B cell (primary cell): ENCODE measurements at regions not wholly inside any gene's neighbourhood (a gene's known extent, or its start where the extent isn't known, plus 50 kb on each side); places are given as distances from the start of the nearest gene placed in this dataset.

Experiments
- ATAC-seq: fragments of 200-7000 bp; cut with Tn5 transposase; one replicate; pipeline ENCODE4 v1.10.0; 2021; ENCODE audit warnings: low read depth, mild to moderate bottlenecking, moderate number of reproducible peaks, moderate library complexity
- CTCF ChIA-PET: fragments of 350-600 bp; sonication (Branson Sonifier 250); formaldehyde crosslinking; loops from one replicate; lab custom pipeline; 2021; ENCODE audit warnings: antibody characterized with exemption, inconsistent platforms; lab: Charles Lee
- POLR2A ChIA-PET: fragments of 350-600 bp; sonication (Branson Sonifier 250); formaldehyde crosslinking; loops from one replicate; lab custom pipeline; 2021; ENCODE audit warnings: antibody characterized with exemption; lab: Charles Lee
- DNase-seq: peaks from one replicate; pipeline ENCODE4 v3.0.0; 2013
- H2AFZ ChIP-seq: 2 replicates; pipeline ENCODE4 v1.6.1; 2012; ENCODE audit warnings: mild to moderate bottlenecking, low read depth, low read length; ENCODE audit not compliant: insufficient read depth, poor library complexity, severe bottlenecking
- H3K27ac ChIP-seq, 2 donors: 1 replicate in 1 of 2; 2 replicates in 1 of 2; pipeline ENCODE4 v1.5.1; 2012 to 2013; ENCODE audit warnings: low read length in 2 of 2, mild to moderate bottlenecking in 2 of 2, moderate library complexity in 1 of 2
- H3K27me3 ChIP-seq, 4 experiments: fragments of 200-600 bp in 1 of 4; sonication (generic) in 1 of 4; replicated peaks in 1 of 4; 1 replicate in 2 of 4; 2 replicates in 2 of 4; pipeline versions ENCODE4 v1.6.1 to v1.7.0; 2013 to 2016; ENCODE audit warnings: low read length in 3 of 4, mild to moderate bottlenecking in 2 of 4, mixed read lengths in 1 of 4, moderate library complexity in 1 of 4; ENCODE audit not compliant: insufficient read depth in 4 of 4, control insufficient read depth in 3 of 4; ENCODE audit errors: control extremely low read depth in 1 of 4
- H3K36me3 ChIP-seq, 2 experiments: replicated peaks in 1 of 2; 1 replicate in 1 of 2; 2 replicates in 1 of 2; pipeline versions ENCODE4 v1.6.1 to v1.7.1; 2013; ENCODE audit warnings: low read length in 1 of 2; ENCODE audit not compliant: insufficient read depth in 2 of 2, control insufficient read depth in 1 of 2; ENCODE audit errors: control extremely low read depth in 1 of 2, extremely low read depth in 1 of 2
- H3K4me1 ChIP-seq, 2 donors: fragments of 200-600 bp in 1 of 2; sonication (generic) in 1 of 2; 1 replicate in 1 of 2; 2 replicates in 1 of 2; pipeline versions ENCODE4 v1.5.1 to v1.6.1; 2013 to 2017; ENCODE audit warnings: low read length in 2 of 2; ENCODE audit not compliant: control insufficient read depth in 2 of 2, insufficient read depth in 2 of 2
- H3K4me2 ChIP-seq: replicated peaks from 2 replicates; pipeline ENCODE3; 2012; ENCODE audit warnings: mild to moderate bottlenecking, low read depth, low read length; ENCODE audit not compliant: poor library complexity, severe bottlenecking
- H3K4me3 ChIP-seq, 5 experiments: fragments of 200-600 bp in 1 of 5; sonication (generic) in 1 of 5; 1 replicate in 3 of 5; 2 replicates in 2 of 5; pipeline versions ENCODE4 v1.5.1 to v1.7.0; 2011 to 2016; ENCODE audit warnings: low read length in 4 of 5, mild to moderate bottlenecking in 4 of 5, low read depth in 2 of 5, control low read depth in 1 of 5, moderate library complexity in 1 of 5; ENCODE audit not compliant: insufficient read depth in 1 of 5; ENCODE audit errors: control extremely low read depth in 1 of 5, extremely low read depth in 1 of 5
- H3K79me2 ChIP-seq: fragments of 200-600 bp; sonication (generic); one replicate; pipeline ENCODE4 v1.6.0; 2016; ENCODE audit warnings: low read length; ENCODE audit not compliant: control insufficient read depth, insufficient read depth
- H3K9ac ChIP-seq: fragments of 200-600 bp; sonication (generic); 2 replicates; pipeline ENCODE4 v1.6.1; 2017; ENCODE audit warnings: mild to moderate bottlenecking, low read length, moderate library complexity
- H3K9me3 ChIP-seq, 3 donors: one replicate each; pipeline versions ENCODE4 v1.6.1 to v1.7.1; 2013; ENCODE audit warnings: low read length in 2 of 3; ENCODE audit not compliant: control insufficient read depth in 2 of 3, insufficient read depth in 1 of 3; ENCODE audit errors: control extremely low read depth in 1 of 3
- H4K20me1 ChIP-seq: 2 replicates; pipeline ENCODE4 v1.6.0; 2012; ENCODE audit warnings: mild to moderate bottlenecking, low read length; ENCODE audit not compliant: insufficient read depth, control insufficient read depth, poor library complexity, severe bottlenecking
- H3K27ac Mint-ChIP-seq: one replicate; pipeline ENCODE4 v1.8.0; 2021; ENCODE audit warnings: mixed read lengths
- H3K27me3 Mint-ChIP-seq: one replicate; pipeline ENCODE4 v1.8.0; 2021; ENCODE audit warnings: mixed read lengths
- H3K4me1 Mint-ChIP-seq: one replicate; pipeline ENCODE4 v1.8.0; 2021; ENCODE audit warnings: mixed read lengths
- H3K4me3 Mint-ChIP-seq: one replicate; pipeline ENCODE4 v1.8.0; 2021; ENCODE audit warnings: mixed read lengths
- H3K9me3 Mint-ChIP-seq: one replicate; pipeline ENCODE4 v1.8.0; 2022; ENCODE audit warnings: mixed read lengths; ENCODE audit not compliant: insufficient read depth
- EZH2 ChIP-seq: IDR thresholded peaks from 2 replicates; pipeline ENCODE4 v1.6.1; 2012; ENCODE audit warnings: borderline replicate concordance, low read depth, mild to moderate bottlenecking, moderate library complexity, low read length; ENCODE audit not compliant: insufficient read depth, poor library complexity, severe bottlenecking
- WGBS: methylation state at CpG from one replicate; pipeline ENCODE4 v1.1.5; 2013; ENCODE audit warnings: missing lambda C conversion rate; ENCODE audit not compliant: insufficient coverage; 5-methylcytosine and 5-hydroxymethylcytosine counted together
- intact Hi-C: fragments of 100-400 bp; cut with micrococcal nuclease; formaldehyde crosslinking; loops from one replicate; pipeline ENCODE4 v1.10.0; 2022
- TF ChIP-seq, protein P1 (sequence below): fragments of 200-600 bp; IDR thresholded peaks from one replicate; pipeline ENCODE4 v1.8.0; 2022; ENCODE audit warnings: antibody characterized with exemption, mild to moderate bottlenecking

DNA sequence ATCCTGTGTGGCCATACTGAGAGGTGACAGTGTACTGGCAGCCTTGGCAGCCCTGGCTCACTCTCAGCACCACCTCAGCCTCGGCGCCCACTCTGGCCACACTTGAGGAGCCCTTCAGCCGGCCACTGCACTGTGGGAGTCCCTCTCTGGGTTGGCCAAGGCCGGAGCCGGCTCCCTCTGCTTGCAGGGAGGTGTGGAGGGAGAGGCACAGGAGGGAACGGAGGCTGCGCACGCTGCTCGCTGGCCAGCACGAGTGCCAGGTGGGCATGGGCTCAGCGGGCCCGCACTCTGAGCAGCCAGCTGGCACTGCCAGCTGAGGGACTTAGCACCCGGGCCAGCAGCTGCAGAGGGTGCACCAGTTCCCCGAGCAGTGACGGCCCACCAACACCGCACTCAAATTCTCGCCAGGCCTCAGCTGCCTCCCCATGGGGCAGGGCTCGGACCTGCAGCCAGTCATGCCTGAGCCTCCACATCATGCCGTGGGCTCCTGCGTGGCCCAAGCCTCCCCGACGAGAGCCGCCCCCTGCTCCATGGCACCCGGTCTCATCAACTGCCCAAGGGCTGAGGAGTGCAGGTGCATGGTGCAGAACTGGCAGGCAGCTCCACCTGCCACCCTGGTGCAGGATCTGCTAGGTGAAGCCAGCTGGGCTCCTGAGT lies 184.4 kb upstream of the TOX3 start:
- no peaks in the 10 kb centered on the region for H3K27me3 Mint-ChIP-seq
- Histone ChIP-seq H3K4me1 (no peaks in the 10 kb centered on the region), H3K27me3 (no peaks in the 10 kb centered on the region), H3K9ac (no peak overlapping the region), H3K36me3 (no peaks in the 10 kb centered on the region), H2AFZ (no peak overlapping the region), H3K4me2 (no peak overlapping the region), H3K9me3 (peaks cover 0 to 11% (median 0%) of the 10 kb centered on the region in 3 donors), H4K20me1 (no peaks in the 10 kb centered on the region), H3K79me2 (no peaks in the 10 kb centered on the region), H3K4me3 (no peak overlapping the region), H3K27ac (no peak overlapping the region)
- ChIA-PET CTCF (no interaction called here), POLR2A (no interaction called here)
- 91% methylated on average over 23 of the region's 24 CpGs for WGBS
- TF ChIP-seq, protein P1, sequence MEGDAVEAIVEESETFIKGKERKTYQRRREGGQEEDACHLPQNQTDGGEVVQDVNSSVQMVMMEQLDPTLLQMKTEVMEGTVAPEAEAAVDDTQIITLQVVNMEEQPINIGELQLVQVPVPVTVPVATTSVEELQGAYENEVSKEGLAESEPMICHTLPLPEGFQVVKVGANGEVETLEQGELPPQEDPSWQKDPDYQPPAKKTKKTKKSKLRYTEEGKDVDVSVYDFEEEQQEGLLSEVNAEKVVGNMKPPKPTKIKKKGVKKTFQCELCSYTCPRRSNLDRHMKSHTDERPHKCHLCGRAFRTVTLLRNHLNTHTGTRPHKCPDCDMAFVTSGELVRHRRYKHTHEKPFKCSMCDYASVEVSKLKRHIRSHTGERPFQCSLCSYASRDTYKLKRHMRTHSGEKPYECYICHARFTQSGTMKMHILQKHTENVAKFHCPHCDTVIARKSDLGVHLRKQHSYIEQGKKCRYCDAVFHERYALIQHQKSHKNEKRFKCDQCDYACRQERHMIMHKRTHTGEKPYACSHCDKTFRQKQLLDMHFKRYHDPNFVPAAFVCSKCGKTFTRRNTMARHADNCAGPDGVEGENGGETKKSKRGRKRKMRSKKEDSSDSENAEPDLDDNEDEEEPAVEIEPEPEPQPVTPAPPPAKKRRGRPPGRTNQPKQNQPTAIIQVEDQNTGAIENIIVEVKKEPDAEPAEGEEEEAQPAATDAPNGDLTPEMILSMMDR: no peak
- TF ChIP-seq EZH2: no peak
- H3K27ac Mint-ChIP-seq: no peak overlapping the region
- DNase-seq: no peak
- intact Hi-C loops: no loop called here
- H3K4me1 Mint-ChIP-seq: no peaks in the 10 kb centered on the region
- ATAC-seq: no peak
- H3K9me3 Mint-ChIP-seq: peaks cover 2% of the 10 kb centered on the region
- no peak overlapping the region for H3K4me3 Mint-ChIP-seq

GRCh38 chr16:52729731-52730130 lies 182.8 kb upstream of the TOX3 start:
- intact Hi-C loops: no loop called here
- CTCF ChIA-PET: no interaction called here
- no peak for ATAC-seq
- H3K36me3 ChIP-seq: no peaks in the 10 kb centered on the region
- Mint-ChIP-seq H3K27ac (no peak overlapping the region), H3K9me3 (peaks cover 2% of the 10 kb centered on the region), H3K4me3 (no peak overlapping the region), H3K27me3 (no peaks in the 10 kb centered on the region), H3K4me1 (no peaks in the 10 kb centered on the region)
- TF ChIP-seq EZH2: no peak
- TF ChIP-seq, protein P1: no peak
- POLR2A ChIA-PET: no interaction called here
- peaks cover 0 to 11% (median 0%) of the 10 kb centered on the region in 3 donors for H3K9me3 ChIP-seq
- H3K4me2 ChIP-seq: no peak overlapping the region
- H3K27me3 ChIP-seq: no peaks in the 10 kb centered on the region
- no peaks in the 10 kb centered on the region for H3K4me1 ChIP-seq
- H3K79me2 ChIP-seq: no peaks in the 10 kb centered on the region
- no peaks in the 10 kb centered on the region for H4K20me1 ChIP-seq
- H3K9ac ChIP-seq: no peak overlapping the region
- 91% methylated on average over 7 of the region's 7 CpGs for WGBS
- no peak overlapping the region for H3K27ac ChIP-seq
- H3K4me3 ChIP-seq: no peak overlapping the region
- DNase-seq: no peak
- no peak overlapping the region for H2AFZ ChIP-seq
